ENCODE measurements at regions not wholly inside any gene's neighbourhood (a gene's known extent, or its start where the extent isn't known, plus 50 kb on each side); places are given as distances from the start of the nearest gene placed in this dataset.
A peak's percentile ranks its signal among the peaks of the same experiment; 100 is the strongest.

DNA sequence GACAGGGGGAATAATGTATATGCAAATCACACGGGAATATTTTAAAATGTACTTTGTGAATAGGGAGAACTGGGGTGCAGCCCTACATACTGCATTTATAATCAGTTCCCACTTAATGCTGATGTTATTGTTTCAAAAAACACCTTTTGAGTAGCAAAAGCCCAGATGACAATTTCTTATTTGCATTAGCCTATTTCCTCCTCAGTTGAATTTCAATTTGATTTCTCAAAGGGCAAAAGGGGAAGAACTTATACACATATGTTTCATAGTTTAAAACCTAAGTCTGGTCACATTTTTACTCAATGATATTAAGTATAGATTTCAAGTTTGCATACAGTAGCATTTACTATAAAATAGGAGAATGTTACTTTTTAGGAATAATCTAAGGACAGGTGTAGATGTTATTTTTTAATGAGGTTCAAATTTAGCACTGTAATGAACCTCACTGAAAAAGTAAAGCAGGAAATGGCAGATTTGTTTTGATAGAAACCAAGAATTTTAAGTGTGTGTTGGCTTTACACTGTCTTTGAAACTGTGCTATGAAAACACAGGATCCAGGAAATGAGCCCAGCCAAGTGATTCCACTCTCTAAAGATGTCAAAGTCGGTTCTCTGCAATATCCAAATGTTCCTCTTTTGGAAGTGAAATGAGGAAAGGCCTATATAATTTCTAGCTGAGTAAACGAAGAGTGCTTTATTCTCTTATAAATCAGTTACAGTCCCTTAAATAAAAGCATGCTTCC lies 367.4 kb downstream of the BTG1 start:
- peak; percentile 54 for DNase-seq (ENCODE audit: low read depth)
- H3K4me3 ChIP-seq (ENCODE audit: low read depth, low read length) = no peak overlapping the region
- no peak for TF ChIP-seq CTCF (conservative IDR thresholded peaks at IDR 0.05; ENCODE audit: low read depth, low read length)

- TF ChIP-seq CTCF (conservative IDR thresholded peaks at IDR 0.05; ENCODE audit: low read depth, low read length) = no peak
- DNase-seq (ENCODE audit: low read depth) = peak; percentile 30
- H3K4me3 ChIP-seq (ENCODE audit: low read depth, low read length) = no peak overlapping the region
Measured at GRCh38 chr12:91777268-91777992, 368.2 kb downstream of the BTG1 start.

GRCh38 chr12:91774434-91774921 lies 371.2 kb downstream of the BTG1 start:
- DNase-seq (ENCODE audit: low read depth) = peak; percentile 70

GRCh38 chr12:91773749-91774429 lies 371.8 kb downstream of the BTG1 start:
- peak; percentile 5 for DNase-seq (ENCODE audit: low read depth)
- peak overlapping the region; percentile 30 for H3K4me3 ChIP-seq (ENCODE audit: low read depth, low read length)
- no peak for TF ChIP-seq CTCF (conservative IDR thresholded peaks at IDR 0.05; ENCODE audit: low read depth, low read length)

More at GRCh38 chr12:91774434-91774921, 371.2 kb downstream of the BTG1 start:
- peak overlapping the region; percentile 30 for H3K4me3 ChIP-seq (ENCODE audit: low read depth, low read length)
- TF ChIP-seq CTCF (conservative IDR thresholded peaks at IDR 0.05; ENCODE audit: low read depth, low read length) = no peak

DNA sequence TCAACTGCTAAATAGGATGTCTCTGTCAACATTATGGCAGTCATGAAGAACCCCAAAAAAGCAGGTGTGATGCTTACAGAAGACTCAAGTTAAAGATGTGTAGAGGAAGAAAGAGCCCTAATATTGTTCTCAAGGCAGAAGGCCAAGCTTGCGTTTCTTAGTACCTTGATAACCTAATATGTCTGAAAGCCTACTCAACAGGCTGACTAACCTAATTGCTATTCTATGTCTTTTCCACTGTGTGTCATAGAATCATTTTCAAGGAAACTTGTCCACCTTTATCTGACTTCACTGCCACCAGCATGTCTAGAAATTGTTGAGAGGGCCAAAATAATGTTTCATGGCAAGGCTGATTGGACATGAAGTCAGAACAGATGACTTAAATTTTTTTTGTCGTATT lies 373.2 kb downstream of the BTG1 start:
- H3K4me3 ChIP-seq (ENCODE audit: low read depth, low read length) = no peak overlapping the region
- no peak for DNase-seq (ENCODE audit: low read depth)
- no peak for TF ChIP-seq CTCF (conservative IDR thresholded peaks at IDR 0.05; ENCODE audit: low read depth, low read length)

DNA sequence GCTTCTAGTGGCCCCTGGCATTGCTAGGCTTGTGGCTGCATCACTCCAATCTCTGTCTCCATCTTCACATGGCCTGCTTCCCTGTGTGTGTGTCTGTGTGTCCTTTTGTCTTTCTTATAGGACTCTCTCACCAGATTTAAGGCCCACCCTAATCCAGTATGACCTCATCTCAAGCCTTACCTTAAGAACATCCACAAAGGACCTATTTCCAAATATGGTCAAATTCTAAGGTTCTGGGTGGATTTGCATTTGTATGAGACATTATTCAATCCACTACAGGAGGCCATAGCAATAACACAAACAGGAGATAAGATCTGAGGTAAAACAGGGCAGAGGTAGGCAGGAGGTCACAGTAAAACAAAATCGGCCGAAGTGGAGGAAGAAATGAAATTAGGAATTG lies 375.9 kb downstream of the BTG1 start:
- DNase-seq (ENCODE audit: low read depth) = no peak
- TF ChIP-seq CTCF (conservative IDR thresholded peaks at IDR 0.05; ENCODE audit: low read depth, low read length) = no peak
- H3K4me3 ChIP-seq (ENCODE audit: low read depth, low read length) = no peak overlapping the region

Data from choroid plexus epithelial cell (primary cell).